Prostate gland (tissue), 2 donors: ENCODE measurements at regions not wholly inside any gene's neighbourhood (a gene's known extent, or its start where the extent isn't known, plus 50 kb on each side); places are given as distances from the start of the nearest gene placed in this dataset.
A peak's percentile ranks its signal among the peaks of the same experiment; 100 is the strongest.

Experiments
- DNase-seq: peaks from one replicate; pipeline ENCODE4 v3.0.0-alpha.2; 2019; ENCODE audit warnings: low spot score
- H3K27ac ChIP-seq, 2 donors: fragments of 200-600 bp; sonication (generic); 2 replicates each; pipeline ENCODE4 v1.5.1; 2017 to 2019
- H3K27me3 ChIP-seq: fragments of 200-600 bp; sonication (generic); replicated peaks from 2 replicates; pipeline ENCODE4 v1.5.1; 2019; ENCODE audit not compliant: insufficient read depth
- H3K36me3 ChIP-seq, 2 donors: fragments of 200-600 bp; sonication (generic); 1 replicate in 1 of 2; 2 replicates in 1 of 2; pipeline versions ENCODE4 v1.5.1 to v1.8.1; 2017 to 2019
- H3K4me1 ChIP-seq: fragments of 200-600 bp; sonication (generic); replicated peaks from 2 replicates; pipeline ENCODE4 v1.5.1; 2019
- H3K4me3 ChIP-seq, 2 donors: fragments of 200-600 bp; sonication (generic); 2 replicates each; pipeline ENCODE4 v1.5.1; 2017 to 2019
- H3K9me3 ChIP-seq: fragments of 200-600 bp; sonication (generic); 2 replicates; pipeline ENCODE4 v1.5.1; 2017
- CTCF ChIP-seq, 4 experiments: fragments of 200-600 bp in 2 of 4; fragments of 450-650 bp in 2 of 4; sonication (generic) in 2 of 4; IDR thresholded peaks; 1 replicate in 3 of 4; 2 replicates in 1 of 4; pipeline ENCODE4 v1.5.1; 2016 to 2019; ENCODE audit warnings: antibody characterized with exemption in 4 of 4, mild to moderate bottlenecking in 2 of 4, moderate library complexity in 2 of 4
- POLR2A ChIP-seq: fragments of 450-650 bp; IDR thresholded peaks from one replicate; pipeline ENCODE4 v1.6.1; 2016; ENCODE audit warnings: antibody characterized with exemption, mild to moderate bottlenecking
- POLR2AphosphoS5 ChIP-seq: sonication (generic); formaldehyde crosslinking; IDR thresholded peaks from one replicate; pipeline ENCODE4 v1.6.1; 2017; ENCODE audit warnings: antibody characterized with exemption
- WGBS: methylation state at CpG from one replicate; pipeline ENCODE4 v1.1.5; 2018; 5-methylcytosine and 5-hydroxymethylcytosine counted together
- intact Hi-C: fragments of 100-400 bp; cut with DNase I; formaldehyde crosslinking; loops from one replicate; pipeline ENCODE4 v1.14.2; 2022

- Histone ChIP-seq H3K27ac (no peak overlapping the region), H3K4me1 (peaks cover 3% of the 10 kb centered on the region), H3K9me3 (no peaks in the 10 kb centered on the region), H3K4me3 (no peak overlapping the region), H3K36me3 (no peaks in the 10 kb centered on the region), H3K27me3 (no peaks in the 10 kb centered on the region)
- intact Hi-C loops = no loop called here
- no peak for DNase-seq
- TF ChIP-seq POLR2A = no peak
- no peak for TF ChIP-seq CTCF (IDR thresholded peaks at IDR 0.05)
- TF ChIP-seq POLR2AphosphoS5 = no peak
Measured at GRCh38 chr10:60578217-60578616, 188.5 kb upstream of the ANK3 start.

GRCh38 chr10:60576130-60577069, 186.7 kb upstream of the ANK3 start:
- Histone ChIP-seq H3K36me3 (no peaks in the 10 kb centered on the region), H3K27ac (peak overlapping the region in 1 of 2 donors; percentile 46), H3K4me3 (no peak overlapping the region), H3K27me3 (no peaks in the 10 kb centered on the region), H3K4me1 (peaks cover 3% of the 10 kb centered on the region), H3K9me3 (no peaks in the 10 kb centered on the region)
- DNase-seq = no peak
- 20% methylated on average over 6 of the region's 6 CpGs for WGBS
- TF ChIP-seq CTCF (IDR thresholded peaks at IDR 0.05) (no peak), POLR2AphosphoS5 (peak; percentile 13), POLR2A (no peak)
- intact Hi-C loops = no loop called here

GRCh38 chr10:60575105-60575504, 185.4 kb upstream of the ANK3 start:
- TF ChIP-seq POLR2AphosphoS5 = no peak
- no peak for TF ChIP-seq POLR2A
- TF ChIP-seq CTCF (IDR thresholded peaks at IDR 0.05) = no peak
- 91% methylated on average over 6 of the region's 6 CpGs for WGBS

GRCh38 chr10:60574388-60574787, 184.7 kb upstream of the ANK3 start:
- WGBS = 95% methylated on average over 4 of the region's 4 CpGs
- intact Hi-C loops = no loop called here
- H3K27ac ChIP-seq = no peak overlapping the region
- H3K36me3 ChIP-seq = no peaks in the 10 kb centered on the region
- H3K27me3 ChIP-seq = no peaks in the 10 kb centered on the region
- H3K9me3 ChIP-seq = no peaks in the 10 kb centered on the region
- DNase-seq = no peak
- H3K4me1 ChIP-seq = peaks cover 3% of the 10 kb centered on the region
- no peak overlapping the region for H3K4me3 ChIP-seq
- TF ChIP-seq POLR2A (no peak), CTCF (IDR thresholded peaks at IDR 0.05) (no peak), POLR2AphosphoS5 (no peak)

More at GRCh38 chr10:60575105-60575504, 185.4 kb upstream of the ANK3 start:
- H3K4me1 ChIP-seq = peaks cover 3% of the 10 kb centered on the region
- no peaks in the 10 kb centered on the region for H3K27me3 ChIP-seq
- H3K27ac ChIP-seq = no peak overlapping the region
- H3K4me3 ChIP-seq = no peak overlapping the region
- no peaks in the 10 kb centered on the region for H3K9me3 ChIP-seq
- intact Hi-C loops = no loop called here
- H3K36me3 ChIP-seq = no peaks in the 10 kb centered on the region
- DNase-seq = no peak

GRCh38 chr10:60573336-60573735, 183.7 kb upstream of the ANK3 start:
- H3K36me3 ChIP-seq = no peaks in the 10 kb centered on the region
- H3K27ac ChIP-seq = no peak overlapping the region
- TF ChIP-seq POLR2A = no peak
- TF ChIP-seq CTCF (IDR thresholded peaks at IDR 0.05) = no peak
- no peak for TF ChIP-seq POLR2AphosphoS5
- 79% methylated on average over 1 of the region's 1 CpG for WGBS
- H3K9me3 ChIP-seq = no peaks in the 10 kb centered on the region
- H3K4me3 ChIP-seq = no peak overlapping the region
- intact Hi-C loops = no loop called here
- DNase-seq = no peak
- peaks cover 3% of the 10 kb centered on the region for H3K4me1 ChIP-seq
- no peaks in the 10 kb centered on the region for H3K27me3 ChIP-seq
